GM18907 (cell line): ENCODE measurements at regions not wholly inside any gene's neighbourhood (a gene's known extent, or its start where the extent isn't known, plus 50 kb on each side); places are given as distances from the start of the nearest gene placed in this dataset.
"Not testable (repeated sequence)": the region's sequence is repeated elsewhere in the genome, so short reads cannot be mapped to it uniquely, and the experiment has no call there.

Source experiments
- ATAC-seq: cut with Tn5 transposase; IDR thresholded peaks from one replicate; pipeline ENCODE4 v1.9.1; 2021; ENCODE audit warnings: mild to moderate bottlenecking, moderate library complexity; ENCODE audit not compliant: unreplicated experiment

DNA sequence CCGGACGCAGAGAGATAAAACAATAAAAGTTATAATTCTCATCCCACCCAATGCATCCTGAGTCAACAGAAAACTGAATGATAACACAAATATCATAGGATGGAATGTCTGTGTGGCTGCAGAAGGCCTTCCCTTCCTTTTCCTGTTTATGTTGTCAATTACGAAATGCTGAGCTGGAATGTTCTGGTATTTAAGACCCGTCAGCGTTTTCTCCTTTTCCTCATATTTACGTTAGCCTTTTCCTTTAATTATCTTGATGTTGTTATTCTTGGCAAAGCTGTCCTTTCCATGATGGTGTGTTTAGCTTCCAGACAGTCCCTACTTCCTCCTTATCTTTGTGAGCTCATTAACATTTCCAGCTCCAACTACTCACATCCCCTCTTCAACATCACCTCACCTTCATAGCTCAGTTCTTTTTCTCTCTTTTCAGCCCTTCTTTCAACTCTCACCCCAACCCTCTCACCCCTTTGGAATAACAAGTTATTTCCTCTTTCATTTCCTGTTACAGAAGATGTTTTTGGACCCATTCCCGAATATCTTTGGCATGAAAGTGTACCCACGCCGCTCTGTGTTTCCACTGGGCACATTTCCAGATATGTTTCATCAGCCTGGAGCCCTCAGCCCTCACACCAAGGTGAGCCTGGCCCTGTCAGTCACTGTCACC is 221.6 kb downstream of the NR2F1-AS1 start:
- ATAC-seq: no peak

DNA sequence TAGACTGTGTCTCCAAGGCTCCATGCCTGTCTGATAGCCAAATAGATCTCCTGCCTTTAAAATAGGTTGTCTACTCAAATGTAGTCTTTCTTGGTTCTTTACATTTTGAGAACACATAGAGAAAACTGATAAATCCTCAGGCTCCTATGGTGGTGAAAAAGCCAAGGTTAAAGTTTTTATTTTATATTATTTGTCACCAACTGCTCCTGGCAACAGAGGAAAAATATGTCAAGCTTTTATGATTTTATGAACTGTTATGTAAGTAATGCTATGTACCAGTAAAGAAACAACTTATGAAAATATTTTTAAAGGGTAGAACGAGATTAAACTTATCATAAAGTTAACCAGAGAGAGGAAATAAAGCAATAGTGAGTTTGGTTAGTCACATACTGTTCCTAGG is 222.8 kb downstream of the NR2F1-AS1 start:
- ATAC-seq: no peak

DNA sequence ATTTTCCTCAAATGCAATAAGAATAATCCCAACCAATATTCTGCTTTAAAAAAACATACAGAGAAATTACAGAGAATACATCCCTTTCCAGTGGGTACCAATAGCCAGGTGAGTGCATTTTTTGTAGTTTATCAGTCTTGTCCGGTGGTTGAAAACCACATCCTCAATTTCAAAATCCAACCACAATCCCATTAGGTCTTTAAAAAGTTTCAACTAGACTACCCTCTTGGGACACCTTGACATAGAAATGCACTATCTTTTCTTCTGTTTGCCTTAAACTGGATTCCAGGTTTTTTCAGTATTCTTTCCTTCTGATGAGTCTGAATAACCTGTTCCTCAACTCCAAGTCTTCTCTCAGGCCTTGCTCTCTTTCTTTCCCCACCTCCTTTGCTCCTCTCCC is 223.3 kb downstream of the NR2F1-AS1 start:
- no peak for ATAC-seq

DNA sequence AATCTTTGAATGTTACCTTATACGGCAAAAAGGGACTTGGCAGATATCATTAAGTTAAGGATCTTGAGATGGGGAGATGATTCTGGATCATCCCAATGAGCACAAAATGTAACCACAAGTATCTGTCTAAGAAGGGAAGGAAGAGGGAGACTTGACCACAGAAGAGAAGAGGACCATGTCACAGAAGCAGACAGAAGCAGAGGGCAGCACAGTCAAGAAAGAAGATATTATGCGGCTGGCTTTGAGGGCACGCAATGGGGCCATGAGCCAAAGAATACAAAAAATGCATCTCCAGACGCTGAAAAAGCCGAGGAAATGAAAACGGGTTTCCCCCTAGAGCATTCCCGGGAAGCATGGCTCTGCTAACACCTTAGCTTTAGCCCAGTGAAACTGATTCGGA is 225.3 kb downstream of the NR2F1-AS1 start:
- no peak for ATAC-seq

DNA sequence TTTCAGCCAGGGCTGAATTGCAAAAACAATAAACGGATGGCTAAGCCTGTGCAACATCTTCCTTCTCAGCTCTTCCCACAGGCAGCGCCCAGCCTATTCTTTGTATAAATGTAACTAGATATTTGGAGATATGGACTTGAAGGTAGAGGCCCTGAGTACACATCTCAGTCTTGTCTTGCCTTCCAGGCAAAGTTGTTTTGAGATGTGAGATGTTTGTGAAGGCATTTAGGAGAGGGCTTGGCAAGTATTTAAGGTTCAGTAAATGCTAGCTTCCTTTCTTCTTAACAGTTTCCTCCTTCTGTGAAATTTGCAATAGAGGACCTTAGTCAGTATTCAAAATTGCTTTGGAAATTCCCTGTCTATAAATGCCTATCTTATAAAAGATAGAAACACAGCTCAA is 228.8 kb downstream of the NR2F1-AS1 start:
- ATAC-seq: no peak

DNA sequence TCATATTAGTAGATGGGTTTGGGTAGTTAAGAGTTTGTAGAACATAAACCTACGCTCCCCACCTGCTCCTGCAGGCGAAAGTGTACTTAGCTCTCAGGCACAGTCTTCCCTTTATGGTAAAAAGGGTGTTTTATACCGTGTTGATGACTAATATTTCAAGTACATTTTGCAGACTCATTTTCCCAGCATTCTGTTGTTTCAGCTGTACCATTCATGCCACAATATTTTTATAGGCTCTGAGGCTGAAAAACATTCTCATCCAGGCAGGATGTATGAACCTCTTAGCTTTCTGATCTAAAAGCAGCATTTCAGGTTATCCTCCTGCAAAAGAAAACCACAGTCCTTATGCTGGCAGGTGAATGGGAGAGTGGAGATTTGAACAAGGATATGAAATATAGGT is 231.4 kb downstream of the NR2F1-AS1 start:
- no peak for ATAC-seq

DNA sequence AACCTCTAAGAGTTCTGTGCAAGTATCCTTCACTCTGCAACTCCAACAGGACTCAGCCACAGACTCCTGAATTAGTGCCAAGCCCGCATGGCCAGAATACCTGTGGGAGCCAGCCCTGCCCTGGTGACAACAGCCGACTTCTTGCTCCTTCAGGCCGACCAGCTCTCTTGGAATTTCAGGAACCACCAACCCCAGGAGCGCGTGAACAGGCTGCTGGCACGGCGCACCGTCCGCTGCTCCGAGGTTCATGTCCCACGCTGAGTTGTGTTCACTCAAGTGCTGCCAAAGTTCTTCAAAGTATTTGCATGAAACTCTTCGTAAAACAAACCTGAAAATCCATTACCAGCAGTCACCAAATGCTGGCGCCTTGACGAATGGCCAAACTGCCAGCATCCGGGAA is 232.8 kb downstream of the NR2F1-AS1 start:
- ATAC-seq: no peak

DNA sequence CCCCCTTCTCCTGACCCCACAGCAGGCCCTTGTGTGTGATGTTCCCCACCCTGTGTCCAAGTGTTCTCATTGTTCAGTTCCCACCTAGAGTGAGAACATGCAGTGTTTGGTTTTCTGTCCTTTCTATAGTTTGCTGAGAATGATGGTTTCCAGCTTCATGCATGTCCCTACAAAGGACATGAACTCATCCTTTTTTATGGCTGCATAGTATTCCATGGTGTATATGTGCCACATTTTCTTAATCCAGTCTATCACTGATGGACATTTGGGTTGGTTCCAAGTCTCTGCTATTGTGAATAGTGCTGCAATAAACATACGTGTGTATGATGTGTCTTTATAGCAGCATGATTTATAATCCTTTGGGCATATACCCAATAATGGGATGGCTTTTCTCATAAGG is 234.2 kb downstream of the NR2F1-AS1 start:
- not testable (repeated sequence) for ATAC-seq

DNA sequence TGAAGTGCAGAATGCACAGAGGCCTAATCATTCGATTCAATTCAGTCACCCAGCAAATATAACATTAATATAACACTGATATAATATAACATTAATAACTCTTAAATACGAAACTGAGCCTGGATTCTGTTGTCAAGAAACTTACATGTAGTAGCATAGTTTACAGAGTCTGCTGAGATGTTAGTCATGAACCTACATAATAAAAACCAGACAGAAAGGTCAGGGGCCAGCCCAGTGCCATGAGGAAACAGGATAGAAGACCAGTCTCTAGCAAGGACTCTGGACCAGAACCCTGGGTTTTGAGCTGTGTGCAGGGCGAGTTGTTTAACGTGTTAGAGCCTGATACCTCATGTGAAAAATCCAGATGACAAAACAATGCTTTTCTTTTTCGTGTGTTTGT is 234.7 kb downstream of the NR2F1-AS1 start:
- ATAC-seq: no peak

DNA sequence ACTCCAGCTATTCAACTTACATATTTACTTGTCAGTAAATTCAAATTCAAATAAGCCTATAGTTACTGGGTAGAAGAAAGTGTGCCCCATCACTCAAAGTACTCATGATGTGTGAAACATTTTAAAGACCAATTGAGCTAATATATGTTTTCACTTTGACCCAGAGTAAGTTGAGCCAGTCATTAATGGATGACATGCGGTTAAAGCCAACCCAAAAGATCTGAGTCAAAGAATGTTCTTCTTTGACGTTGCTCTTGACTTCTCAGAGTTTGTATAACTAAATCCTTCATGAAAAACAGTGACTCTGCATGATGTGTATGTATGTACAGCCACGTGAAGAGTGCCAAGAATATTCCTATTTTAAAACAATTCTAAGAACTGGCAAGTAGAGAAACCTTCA is 237.4 kb downstream of the NR2F1-AS1 start:
- no peak for ATAC-seq

DNA sequence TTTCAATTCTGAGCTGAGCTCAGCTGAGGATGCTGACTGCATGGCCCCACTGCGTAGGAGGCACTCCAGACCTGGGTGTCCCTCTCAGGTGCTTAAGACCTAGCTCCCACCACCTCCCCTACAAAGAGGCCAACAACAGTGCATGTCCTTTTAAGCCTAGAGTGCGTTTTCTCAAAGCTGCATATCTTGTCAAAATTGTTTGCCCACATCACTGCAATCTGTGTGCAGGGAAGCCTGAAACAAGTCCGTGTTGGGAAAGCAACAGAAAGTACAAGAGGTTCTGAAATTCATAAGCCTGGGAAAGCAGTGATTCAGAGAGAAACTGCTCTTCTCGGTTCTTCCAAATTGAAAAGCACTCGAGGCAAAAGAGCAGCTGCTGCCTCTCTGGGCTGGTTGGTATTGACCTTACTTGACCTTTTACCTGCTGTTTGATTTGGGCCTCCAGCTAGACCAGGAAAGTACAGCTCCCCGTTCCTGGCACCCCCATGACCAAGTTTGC is 238.4 kb downstream of the NR2F1-AS1 start:
- peak; percentile 70 for ATAC-seq

DNA sequence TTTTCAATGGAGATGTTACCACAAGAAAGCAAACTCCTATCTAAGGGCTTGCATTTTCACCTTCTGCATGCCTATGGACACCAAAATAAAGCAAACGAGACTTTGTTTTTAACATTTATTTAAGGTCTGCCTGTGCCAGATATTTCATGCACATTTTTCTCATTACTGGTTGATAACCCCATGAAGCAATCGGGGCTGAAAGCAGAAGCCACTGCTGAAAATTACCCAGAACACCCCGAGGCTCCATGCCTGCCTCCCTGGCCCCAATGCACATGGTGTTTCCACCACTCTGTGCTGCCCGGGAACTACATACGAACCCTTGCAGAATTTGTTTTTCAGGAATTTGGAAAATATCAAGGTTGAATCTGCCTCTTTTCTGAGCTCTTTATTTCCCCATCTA is 240.1 kb downstream of the NR2F1-AS1 start:
- no peak for ATAC-seq

DNA sequence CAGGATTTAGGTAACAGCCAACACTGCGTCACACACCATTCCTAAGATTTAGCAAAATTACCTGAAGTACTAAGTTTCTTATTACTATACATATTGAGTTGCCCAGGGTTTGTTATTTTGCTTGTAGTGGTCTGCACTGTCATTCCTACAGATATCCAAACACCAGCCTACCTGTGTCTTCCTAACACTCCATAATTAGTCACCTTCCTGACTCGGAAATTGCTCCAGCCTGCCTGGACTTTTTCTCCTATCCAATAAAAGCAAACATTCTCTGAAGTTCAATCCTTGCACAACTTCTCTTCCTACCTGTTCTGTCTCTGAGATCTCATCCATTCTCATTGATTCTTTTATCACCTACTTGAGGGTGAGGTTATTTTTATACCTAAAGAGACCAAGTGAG is 243.9 kb downstream of the NR2F1-AS1 start:
- ATAC-seq: no peak

DNA sequence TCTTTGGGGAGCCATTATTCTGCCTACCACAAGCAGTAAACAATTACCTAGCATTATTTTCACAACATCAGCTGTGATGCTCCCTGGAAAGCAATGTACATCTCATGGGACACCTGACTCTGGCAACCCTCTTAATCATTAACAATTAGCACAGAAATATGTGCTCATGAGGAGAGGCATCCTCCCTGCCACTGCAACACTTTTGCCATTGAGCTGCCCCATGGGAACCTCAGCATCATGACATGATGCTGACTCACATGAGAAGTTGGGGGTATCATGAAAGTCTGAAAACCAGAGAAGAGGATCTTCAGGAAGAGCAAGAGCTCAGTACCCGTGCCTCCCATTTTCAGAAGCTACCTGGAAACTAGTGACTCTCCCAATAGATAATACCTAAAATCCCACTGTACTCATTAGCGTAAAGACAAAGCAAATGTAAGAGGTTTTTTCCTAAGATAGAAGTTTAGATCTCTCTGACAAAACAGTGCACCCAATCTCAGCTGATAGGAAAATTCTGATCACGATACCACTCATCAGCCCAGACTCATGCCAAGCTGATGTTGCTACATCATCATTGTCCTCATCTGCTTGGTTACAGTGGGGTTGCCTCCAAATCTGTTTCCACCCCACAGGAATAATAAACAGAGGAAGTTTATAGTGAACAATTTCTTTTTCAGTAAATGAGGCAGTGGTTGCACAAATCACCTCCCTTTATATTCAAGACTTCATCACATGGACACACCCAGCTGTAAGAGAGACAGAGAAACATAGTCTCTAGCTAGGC is 244.5 kb downstream of the NR2F1-AS1 start:
- ATAC-seq: peak; percentile 56

DNA sequence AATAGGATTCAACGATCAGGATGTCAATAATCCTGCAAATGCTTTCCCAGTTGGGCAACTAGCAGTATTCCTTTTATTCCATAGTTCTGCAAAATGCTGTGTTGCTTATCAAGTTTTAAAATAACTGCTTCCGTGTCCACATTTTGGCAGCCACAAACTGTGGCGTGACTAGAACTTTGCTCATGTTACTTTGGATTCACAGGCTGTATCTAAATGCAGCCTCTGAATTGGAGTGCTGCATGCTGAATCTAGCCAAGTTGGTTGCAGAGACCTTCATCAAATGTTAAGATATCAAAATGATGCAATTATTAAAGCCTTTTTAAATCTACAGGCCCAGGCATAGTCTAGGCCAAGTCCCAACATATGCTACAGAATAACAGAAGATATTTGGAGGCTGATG is 249.2 kb downstream of the NR2F1-AS1 start:
- no peak for ATAC-seq

DNA sequence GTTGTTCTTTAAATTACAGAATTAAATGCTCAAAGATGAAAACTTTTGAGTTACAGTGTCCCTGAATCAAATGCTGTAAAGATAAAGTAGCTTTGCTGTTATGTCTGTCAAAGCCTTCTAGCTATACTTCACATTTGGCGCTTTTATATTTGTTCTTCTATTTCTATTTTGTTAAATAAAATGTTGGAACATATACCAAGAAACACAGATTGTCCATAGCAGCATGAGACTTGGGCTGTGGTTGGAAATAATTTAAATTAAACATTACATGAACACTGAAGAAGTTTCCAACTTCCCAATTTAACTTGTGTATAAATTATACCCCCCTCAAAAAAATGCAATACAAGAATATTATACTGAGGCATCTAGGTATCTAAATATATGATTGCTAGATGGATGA is 249.8 kb downstream of the NR2F1-AS1 start:
- no peak for ATAC-seq

DNA sequence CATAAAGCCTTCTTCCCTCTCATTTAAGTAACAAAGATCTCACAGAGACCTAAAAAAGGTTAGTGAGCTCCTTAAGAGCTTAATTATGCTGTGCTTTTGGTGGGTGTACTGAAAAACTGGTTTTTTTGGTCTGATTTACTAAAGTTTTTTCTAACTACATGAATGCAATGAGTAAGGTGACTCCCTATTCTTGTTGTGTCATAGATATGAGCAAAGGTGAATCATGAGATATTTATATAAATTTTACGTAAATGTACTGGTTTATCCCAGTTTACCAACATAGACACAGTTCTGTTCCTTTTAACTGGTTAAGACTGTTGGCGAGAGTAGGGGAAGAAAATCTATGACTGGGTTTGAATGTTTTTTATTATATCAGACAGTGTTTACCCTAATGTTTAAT is 250.5 kb downstream of the NR2F1-AS1 start:
- ATAC-seq: no peak

DNA sequence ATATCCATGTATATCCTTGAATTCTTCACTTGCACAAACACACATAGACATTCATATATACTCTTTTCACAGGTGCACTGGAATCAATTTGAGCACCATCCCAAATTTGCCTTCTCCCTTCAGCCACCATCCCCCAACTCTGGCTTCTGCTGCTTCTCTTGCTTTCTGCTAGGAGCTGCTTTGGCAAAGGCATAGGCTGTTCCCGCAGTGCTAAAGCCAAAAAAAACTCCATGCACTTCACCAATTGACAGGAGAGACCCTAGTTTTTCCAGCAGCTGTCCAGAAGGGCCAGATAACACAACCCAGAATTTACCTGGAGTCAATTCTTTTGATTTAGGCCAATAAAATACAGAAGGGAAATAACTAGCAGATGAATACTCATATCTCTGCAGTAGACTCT is 251.3 kb downstream of the NR2F1-AS1 start:
- no peak for ATAC-seq

DNA sequence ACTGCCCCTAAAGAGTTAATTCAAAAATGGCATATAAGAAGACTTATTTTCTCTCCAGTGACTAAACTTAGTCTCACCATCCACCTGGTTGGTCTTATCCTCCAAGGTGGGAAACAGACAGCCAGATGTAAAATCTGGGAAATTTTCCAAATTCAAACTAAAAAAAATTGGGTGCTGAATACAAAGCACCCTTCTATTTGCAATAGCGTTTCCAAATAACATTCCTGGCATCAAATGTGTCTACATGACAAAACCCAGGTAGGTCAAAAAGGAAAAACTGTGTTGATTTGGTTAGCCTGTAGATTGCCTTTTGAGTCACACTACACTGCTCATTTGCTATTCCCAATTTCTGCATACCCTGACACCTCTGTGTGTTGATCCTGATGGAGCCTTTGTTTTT is 252.2 kb downstream of the NR2F1-AS1 start:
- no peak for ATAC-seq

DNA sequence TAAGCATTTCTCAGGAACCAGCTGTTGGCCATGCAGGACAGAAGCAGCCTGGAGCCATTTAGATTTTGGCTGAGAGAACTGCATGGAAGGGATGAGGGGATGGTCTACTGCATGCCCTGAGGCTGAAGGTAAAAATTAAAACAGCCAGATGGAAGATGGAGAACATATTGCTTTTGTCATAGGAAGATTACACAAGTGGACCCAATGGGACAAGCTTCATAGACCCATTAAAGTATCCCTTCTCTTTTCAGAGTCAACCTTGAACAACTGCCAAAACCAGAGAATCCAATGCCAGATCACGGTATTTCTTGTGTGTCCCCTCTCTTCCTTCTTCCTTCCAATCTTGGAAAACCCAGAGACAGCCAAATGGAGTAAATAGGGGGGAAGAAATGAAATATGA is 253.4 kb downstream of the NR2F1-AS1 start:
- ATAC-seq: no peak

DNA sequence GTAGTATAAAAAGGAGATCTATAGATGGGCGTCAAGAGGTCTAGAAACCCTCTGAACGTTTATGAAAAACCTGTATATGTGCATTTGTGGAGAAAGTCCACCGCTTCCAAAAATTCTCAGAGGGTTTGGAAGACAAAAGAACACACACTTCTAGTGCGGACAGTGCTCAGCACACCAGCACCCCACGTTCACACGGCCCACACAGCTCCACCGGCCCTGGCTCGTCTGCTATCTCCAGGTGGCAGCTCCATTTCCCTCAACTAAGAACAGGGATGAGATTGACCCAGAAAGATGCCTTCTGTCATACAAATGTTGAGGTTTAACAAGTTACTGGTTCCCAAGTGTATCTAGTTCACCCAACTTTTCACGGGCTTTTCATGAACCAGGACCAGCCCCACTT is 255.1 kb downstream of the NR2F1-AS1 start:
- no peak for ATAC-seq
